Stimulated activated CD4-positive, alpha-beta T cell treated with anti-CD3 and anti-CD28 coated beads, Interleukin-2, amount 100 ng/mL, for 24 hours (primary cell): ENCODE measurements at regions not wholly inside any gene's neighbourhood (a gene's known extent, or its start where the extent isn't known, plus 50 kb on each side); places are given as distances from the start of the nearest gene placed in this dataset.

Source experiments
- DNase-seq, 2 donors: peaks; one replicate each; pipeline ENCODE4 v3.0.0-alpha.2; 2020

- DNase-seq, result no peak
Measured at GRCh38 chr5:27414099-27414498, 375.7 kb upstream of the CDH9 start.

- no peak for DNase-seq
Measured at GRCh38 chr5:27412384-27412783, 374.0 kb upstream of the CDH9 start.

- DNase-seq, result no peak
Measured at GRCh38 chr5:27406020-27406419, 367.6 kb upstream of the CDH9 start.

- DNase-seq, result no peak
Measured at GRCh38 chr5:27403243-27403882, 365.0 kb upstream of the CDH9 start.

GRCh38 chr5:27402828-27403227, 364.4 kb upstream of the CDH9 start:
- no peak for DNase-seq

GRCh38 chr5:27396998-27397397, 358.6 kb upstream of the CDH9 start:
- DNase-seq, result no peak

GRCh38 chr5:27392716-27393115, 354.3 kb upstream of the CDH9 start:
- no peak for DNase-seq

- no peak for DNase-seq
Measured at GRCh38 chr5:27389696-27390095, 351.3 kb upstream of the CDH9 start.

- DNase-seq, result no peak
Measured at GRCh38 chr5:27388755-27389154, 350.4 kb upstream of the CDH9 start.

- no peak for DNase-seq
Measured at GRCh38 chr5:27387535-27388073, 349.2 kb upstream of the CDH9 start.

- no peak for DNase-seq
Measured at GRCh38 chr5:27381686-27382085, 343.3 kb upstream of the CDH9 start.

GRCh38 chr5:27377626-27378025, 339.2 kb upstream of the CDH9 start:
- no peak for DNase-seq

- no peak for DNase-seq
Measured at GRCh38 chr5:27353970-27354369, 315.6 kb upstream of the CDH9 start.

- DNase-seq, result no peak
Measured at GRCh38 chr5:27353540-27353939, 315.2 kb upstream of the CDH9 start.

- no peak for DNase-seq
Measured at GRCh38 chr5:27341342-27341741, 303.0 kb upstream of the CDH9 start.

- no peak for DNase-seq
Measured at GRCh38 chr5:27336817-27337216, 298.4 kb upstream of the CDH9 start.

- no peak for DNase-seq
Measured at GRCh38 chr5:27328480-27328879, 290.1 kb upstream of the CDH9 start.

GRCh38 chr5:27325513-27325912, 287.1 kb upstream of the CDH9 start:
- no peak for DNase-seq

GRCh38 chr5:27318701-27319100, 280.3 kb upstream of the CDH9 start:
- DNase-seq, result no peak

GRCh38 chr5:27316271-27316650, 277.9 kb upstream of the CDH9 start:
- no peak for DNase-seq

GRCh38 chr5:27315363-27316270, 277.2 kb upstream of the CDH9 start:
- DNase-seq, result no peak

GRCh38 chr5:27313549-27313948, 275.2 kb upstream of the CDH9 start:
- DNase-seq, result no peak

GRCh38 chr5:27312291-27312893, 274.0 kb upstream of the CDH9 start:
- no peak for DNase-seq

GRCh38 chr5:27311544-27311943, 273.2 kb upstream of the CDH9 start:
- no peak for DNase-seq
